ENCODE measurements at regions not wholly inside any gene's neighbourhood (a gene's known extent, or its start where the extent isn't known, plus 50 kb on each side); places are given as distances from the start of the nearest gene placed in this dataset.
"Not testable (repeated sequence)": the region's sequence is repeated elsewhere in the genome, so short reads cannot be mapped to it uniquely, and the experiment has no call there.

DNA sequence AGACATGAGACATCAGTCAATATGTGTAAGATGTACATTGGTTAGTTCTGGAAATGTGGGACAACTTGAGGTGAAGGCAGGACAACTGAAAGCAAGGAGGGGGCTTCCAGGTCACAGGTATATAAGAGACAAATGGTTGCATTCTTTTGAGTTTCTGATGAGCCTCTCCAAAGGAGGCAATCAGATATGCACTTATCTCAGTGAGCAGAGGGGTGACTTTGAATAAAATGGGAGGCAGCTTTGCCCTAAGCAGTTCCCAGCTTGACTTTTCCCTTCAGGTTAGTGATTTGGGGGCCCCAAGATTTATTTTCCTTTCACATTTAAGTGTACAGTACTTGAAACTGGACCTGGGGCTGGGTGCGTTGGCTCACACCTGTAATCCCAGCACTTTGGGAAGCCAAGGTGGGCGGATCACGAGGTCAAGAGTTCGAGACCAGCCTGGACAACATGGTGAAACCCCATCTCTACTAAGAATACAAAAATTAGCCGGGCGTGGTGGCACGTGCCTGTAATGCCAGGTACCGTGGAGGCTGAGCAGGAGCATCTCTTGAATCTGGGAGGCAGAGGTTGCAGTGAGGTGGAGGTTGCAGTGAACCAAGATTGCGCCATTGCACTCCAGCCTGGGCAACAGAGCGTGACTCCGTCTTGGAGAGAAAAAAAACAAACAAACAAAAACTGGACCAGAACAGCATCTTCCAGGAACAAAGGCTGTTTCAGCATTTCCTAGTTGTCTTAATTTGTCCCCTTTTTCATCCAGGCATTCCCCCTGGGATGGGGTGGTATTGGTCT, 130.9 kb upstream of the ZNF746 start:
- TF ChIP-seq NFYB (CRISPR knock-in tag; conservative IDR thresholded peaks at IDR 0.05; ENCODE audit: low read depth); JUN (CRISPR knock-in tag; IDR thresholded peaks at IDR 0.05); JAZF1 (CRISPR knock-in tag; IDR thresholded peaks at IDR 0.05): not testable (repeated sequence)
- TF ChIP-seq, protein P1, sequence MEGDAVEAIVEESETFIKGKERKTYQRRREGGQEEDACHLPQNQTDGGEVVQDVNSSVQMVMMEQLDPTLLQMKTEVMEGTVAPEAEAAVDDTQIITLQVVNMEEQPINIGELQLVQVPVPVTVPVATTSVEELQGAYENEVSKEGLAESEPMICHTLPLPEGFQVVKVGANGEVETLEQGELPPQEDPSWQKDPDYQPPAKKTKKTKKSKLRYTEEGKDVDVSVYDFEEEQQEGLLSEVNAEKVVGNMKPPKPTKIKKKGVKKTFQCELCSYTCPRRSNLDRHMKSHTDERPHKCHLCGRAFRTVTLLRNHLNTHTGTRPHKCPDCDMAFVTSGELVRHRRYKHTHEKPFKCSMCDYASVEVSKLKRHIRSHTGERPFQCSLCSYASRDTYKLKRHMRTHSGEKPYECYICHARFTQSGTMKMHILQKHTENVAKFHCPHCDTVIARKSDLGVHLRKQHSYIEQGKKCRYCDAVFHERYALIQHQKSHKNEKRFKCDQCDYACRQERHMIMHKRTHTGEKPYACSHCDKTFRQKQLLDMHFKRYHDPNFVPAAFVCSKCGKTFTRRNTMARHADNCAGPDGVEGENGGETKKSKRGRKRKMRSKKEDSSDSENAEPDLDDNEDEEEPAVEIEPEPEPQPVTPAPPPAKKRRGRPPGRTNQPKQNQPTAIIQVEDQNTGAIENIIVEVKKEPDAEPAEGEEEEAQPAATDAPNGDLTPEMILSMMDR (IDR thresholded peaks at IDR 0.05), result not testable (repeated sequence)
- TF ChIP-seq, protein P2, sequence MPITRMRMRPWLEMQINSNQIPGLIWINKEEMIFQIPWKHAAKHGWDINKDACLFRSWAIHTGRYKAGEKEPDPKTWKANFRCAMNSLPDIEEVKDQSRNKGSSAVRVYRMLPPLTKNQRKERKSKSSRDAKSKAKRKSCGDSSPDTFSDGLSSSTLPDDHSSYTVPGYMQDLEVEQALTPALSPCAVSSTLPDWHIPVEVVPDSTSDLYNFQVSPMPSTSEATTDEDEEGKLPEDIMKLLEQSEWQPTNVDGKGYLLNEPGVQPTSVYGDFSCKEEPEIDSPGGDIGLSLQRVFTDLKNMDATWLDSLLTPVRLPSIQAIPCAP (CRISPR knock-in tag; IDR thresholded peaks at IDR 0.05), result not testable (repeated sequence)
- TF ChIP-seq, protein P3, sequence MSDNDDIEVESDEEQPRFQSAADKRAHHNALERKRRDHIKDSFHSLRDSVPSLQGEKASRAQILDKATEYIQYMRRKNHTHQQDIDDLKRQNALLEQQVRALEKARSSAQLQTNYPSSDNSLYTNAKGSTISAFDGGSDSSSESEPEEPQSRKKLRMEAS (CRISPR knock-in tag; IDR thresholded peaks at IDR 0.05), result not testable (repeated sequence)
